Hypothalamus (tissue), 51 donors: ENCODE measurements at regions not wholly inside any gene's neighbourhood (a gene's known extent, or its start where the extent isn't known, plus 50 kb on each side); places are given as distances from the start of the nearest gene placed in this dataset.

Experiments used
- DNase-seq, 51 donors: peaks; one replicate each; lab custom pipeline; 2025; lab: John Stamatoyannopoulos, UW

DNA sequence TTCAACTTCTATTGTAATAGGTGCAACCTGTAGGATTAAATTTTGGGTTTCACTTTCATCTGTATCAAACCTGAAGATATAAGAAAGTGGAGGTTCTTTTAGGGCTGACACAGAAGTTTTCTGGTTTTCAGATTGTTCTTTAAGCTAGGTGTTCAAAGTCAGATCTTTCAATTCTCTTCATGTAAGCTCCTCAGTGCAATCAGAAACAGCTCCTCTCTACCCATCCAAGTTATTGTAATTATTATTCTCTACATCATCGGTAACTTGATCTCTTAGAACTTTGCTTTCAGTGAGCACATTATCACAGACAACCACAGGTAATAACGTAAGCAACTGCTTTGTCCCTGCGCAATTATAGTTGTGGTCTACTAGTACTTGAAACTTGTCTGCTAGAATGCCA, 179.4 kb downstream of the MYCN start:
- DNase-seq: no peak

DNA sequence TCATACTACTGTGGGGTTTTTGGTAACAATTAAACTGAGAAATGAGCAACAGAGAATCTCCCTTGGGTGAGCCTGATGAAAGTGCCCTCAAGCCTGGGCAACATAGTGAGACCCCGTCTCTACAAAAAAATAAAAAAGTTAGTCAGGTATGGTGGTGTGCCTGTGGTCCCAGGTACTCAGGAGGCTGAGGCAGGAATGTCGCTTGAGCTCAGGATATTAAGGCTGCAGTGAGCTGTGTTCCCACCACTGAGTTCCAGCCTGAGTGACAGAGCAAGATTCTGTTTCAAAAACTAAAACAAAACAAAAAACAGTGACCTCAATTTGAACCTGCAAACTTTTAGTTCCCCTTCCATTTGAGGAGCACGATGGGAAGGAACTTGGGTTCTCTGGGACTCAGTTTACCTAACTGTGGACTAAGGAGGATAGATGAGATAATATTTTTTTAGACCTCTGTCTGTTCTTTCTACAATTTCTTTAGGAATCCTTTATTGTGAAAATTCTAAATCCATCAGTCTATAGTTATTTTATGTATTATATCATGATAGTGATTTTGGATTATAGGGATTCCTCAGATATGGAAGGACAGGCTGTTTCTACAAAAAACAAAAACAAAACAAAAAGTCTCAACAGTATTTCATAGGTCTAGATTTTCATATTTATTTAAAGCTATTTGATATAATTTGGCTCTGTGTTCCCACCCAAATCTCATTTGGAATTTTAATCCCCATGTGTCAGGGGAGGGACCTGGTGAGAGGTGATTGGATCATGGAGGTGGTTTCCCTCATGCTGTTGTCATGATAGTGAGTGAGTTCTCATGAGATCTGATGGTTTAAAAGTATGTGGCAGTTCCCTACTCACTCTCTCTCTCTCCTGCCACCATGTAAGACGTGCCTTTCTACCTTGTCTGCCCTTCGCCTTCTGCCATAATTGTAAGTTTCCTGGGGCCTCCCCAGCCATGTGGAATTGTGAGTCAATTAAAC, 178.6 kb downstream of the MYCN start:
- no peak for DNase-seq

DNA sequence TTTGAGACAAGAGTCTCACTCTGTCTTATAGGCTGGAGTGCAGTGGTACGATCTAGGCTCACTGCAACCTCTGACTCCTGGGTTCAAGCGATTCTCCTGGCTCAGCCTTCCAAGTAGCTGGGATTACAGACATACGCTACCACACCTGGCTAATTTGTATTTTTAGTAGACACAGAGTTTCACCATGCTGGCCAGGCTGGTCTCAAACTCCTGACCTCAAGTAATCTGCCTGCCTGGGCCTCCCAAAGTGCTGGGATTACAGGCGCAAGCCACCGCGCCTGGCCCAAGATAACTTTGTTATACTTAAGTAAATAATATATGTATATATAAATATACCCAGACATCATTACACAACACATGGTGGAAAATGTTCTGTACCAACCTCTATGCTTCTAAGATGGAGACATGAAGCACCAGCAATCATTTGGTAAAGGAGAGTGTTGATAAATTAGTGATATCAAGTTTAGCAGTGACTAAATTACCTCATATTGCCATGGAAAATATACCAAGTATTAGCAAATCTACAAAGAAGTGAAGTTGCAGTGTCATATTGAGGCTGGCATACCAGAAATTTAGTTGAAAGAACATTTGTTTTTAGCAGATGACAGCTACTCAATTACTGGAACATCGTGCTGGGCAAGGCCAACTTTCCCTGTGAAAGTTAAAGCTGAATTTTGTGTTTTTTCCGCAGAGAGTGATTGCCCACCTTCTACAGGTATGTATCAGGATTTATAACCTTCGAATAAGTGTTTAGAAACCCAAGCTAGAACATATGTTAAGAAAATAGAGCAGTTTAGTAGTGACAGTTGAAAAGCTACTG, 177.7 kb downstream of the MYCN start:
- DNase-seq: no peak

DNA sequence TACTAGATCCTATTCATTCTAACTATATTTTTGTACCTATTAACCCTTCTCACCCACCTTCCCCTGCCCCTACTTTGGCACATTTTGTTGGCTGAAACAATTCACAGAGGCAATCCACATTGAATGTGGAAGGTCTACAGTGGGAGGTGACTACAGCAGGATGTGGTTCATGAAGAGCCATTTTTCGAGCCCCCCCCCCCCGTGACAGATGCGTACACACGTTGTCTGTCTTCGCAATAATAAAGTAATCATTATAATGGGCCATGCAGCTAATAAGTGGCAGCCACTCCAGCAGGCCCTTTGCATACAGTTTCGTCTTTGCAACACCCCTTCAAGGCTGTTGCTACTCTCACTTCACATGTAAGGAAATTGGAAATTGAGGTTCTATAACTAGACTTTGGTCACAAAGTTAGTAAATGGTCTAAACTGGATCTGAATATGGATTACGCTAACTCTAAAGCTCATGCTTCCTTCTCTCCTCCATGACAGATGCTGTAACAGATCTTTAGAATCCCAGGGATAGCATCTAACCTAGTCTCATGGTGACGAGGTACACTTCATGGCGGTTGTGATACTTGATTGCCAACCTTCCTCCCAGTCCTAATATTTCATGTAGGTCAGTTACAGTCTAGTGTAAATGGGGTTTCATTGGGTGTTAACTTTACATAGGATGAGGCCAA, 176.8 kb downstream of the MYCN start:
- DNase-seq: no peak

DNA sequence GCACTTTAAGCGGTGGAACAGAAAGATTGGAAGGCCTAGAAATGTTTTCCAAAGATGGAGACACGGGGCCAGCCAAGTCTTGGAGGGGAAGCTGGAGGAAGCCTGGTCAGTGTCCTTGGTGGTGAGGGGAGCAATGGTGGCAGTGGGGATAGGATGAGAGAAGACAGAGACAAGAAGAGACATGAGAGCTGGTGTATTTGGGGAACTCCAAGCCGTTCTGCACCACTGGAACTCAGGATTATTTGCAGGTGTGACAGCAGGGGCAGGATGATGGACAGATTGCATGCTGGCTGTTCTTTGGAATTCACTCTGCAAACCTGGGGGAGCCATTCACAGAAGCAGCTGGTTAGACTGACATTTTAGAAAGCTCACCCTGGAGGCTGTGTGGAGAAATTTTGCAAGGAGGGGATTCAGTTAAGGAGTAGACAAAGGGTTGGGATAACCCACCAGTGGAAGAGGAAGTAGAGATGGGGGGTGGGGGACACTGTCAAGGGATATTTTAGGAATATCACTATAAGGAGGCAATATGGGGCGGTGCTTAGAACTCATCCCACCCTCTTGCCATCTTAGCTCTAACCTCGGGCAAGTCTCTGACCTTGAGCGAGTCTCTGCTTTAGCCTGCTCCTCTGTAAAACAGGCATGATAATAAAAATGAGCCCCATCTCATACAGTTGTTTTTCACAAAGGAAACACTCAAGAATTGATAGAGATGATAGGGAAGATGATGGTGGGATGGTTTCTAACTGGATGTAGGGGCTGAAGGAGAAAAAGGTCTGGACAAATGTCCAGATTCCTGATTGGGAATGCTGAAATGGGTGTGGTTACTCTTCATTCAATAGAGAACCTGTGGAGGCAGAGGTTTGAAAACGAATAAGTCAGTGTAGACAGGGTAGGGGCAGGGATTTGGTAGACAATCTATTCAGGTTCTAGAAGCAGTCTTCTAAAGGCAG, 175.8 kb downstream of the MYCN start:
- DNase-seq: no peak

DNA sequence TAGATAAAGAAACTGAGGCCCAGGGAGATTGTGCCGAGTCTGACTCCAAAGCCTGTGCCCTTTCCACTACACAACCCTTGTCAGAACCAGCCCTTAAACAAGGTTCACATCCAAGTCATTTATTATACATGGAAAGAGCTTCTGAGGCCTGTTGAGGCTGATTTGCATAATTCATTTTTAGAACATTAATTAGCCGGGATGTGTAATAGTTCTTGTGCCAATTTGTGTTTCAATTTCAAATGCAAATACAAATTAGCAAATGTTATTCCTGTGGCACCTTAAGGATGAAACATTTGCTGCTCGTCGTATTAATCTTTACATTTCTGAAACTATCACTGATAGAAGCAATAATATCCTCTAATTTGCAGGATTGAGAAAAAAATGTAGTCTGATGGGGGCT, 174.9 kb downstream of the MYCN start:
- no peak for DNase-seq

DNA sequence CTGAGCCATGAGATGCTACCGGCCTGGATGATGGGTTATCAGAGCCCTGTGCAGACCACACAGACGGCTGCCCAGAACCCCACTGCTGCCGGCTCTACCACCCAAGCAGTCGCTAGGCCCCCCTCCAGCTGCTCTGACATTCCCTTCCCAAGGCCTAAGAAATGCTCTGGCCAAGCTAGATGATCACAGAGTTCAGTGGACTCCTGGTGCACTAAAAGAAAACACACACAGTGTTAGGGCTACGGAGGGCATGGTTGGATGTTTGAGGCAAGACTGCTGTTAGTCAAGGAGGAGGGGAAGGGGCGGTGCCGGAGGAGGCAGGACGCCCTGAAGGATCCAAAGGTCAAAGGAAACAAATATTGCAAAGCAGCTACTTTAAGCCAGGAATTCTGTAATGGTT, 174.5 kb downstream of the MYCN start:
- no peak for DNase-seq

DNA sequence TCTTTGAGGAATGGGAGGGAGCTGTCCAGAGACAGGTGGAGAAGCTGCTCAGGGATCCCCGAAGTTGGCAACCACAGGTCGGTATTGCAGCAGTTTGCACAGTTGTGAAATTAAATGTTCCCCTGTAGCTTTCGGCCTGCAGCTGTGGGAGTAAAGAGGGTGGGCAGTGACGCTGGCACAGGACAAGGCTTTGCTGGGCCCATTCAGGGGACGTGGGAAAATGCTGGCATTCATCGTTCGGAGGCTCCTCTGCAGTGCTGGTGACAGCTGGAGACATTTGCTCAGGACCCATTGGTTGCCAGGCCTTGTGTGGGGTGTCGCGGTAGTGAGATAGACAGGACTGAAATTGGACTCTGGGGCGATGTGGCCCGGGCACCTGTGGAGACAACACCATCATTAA, 173.7 kb downstream of the MYCN start:
- DNase-seq: no peak

DNA sequence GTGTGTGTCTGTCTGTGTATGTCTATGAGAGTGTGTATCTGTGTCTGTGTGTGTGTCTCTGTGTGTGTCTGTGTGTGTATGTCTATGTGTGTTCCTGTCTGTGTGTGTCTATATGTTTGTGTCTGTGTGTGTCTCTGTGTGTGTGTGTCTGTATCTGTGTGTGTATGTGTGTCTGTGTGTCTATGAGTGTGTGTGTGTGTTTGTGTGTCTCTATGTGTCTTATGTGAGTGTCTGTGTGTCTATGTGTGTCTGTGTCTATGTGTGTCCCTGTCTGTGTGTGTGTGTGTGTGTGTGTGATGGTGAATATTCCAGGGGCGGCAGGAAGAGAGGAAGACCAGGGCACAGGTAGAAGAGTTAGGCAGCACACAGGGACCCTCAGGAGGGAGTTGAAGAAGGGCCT, 173.2 kb downstream of the MYCN start:
- DNase-seq: no peak

DNA sequence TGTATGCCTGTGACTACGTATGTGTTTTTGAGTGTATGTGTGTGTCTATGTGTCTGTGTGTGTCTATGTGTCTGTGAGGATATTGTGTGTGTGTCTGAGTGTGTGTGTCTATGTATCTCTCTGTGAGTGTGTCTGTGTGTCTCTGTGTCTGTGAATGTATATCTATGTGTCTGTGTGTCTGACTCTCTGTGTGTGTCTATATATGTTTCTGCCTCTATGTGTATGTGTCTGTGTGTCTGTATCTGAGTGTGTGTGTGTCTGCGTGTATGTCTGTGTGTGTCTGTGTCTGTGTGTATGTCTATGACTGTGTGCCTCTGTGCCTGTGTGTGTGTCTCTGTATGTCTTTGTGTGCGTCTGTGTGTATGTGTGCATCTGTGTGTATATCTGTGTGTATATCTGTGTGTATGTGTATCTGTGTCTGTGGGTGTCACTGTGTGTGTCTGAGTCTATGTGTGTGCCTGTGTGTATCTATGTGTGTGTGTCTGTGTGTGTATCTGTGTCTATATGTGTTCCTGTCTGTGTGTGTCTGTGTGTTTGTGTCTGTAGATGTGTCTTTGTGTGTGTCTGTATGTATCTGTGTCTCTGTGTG, 172.7 kb downstream of the MYCN start:
- no peak for DNase-seq

DNA sequence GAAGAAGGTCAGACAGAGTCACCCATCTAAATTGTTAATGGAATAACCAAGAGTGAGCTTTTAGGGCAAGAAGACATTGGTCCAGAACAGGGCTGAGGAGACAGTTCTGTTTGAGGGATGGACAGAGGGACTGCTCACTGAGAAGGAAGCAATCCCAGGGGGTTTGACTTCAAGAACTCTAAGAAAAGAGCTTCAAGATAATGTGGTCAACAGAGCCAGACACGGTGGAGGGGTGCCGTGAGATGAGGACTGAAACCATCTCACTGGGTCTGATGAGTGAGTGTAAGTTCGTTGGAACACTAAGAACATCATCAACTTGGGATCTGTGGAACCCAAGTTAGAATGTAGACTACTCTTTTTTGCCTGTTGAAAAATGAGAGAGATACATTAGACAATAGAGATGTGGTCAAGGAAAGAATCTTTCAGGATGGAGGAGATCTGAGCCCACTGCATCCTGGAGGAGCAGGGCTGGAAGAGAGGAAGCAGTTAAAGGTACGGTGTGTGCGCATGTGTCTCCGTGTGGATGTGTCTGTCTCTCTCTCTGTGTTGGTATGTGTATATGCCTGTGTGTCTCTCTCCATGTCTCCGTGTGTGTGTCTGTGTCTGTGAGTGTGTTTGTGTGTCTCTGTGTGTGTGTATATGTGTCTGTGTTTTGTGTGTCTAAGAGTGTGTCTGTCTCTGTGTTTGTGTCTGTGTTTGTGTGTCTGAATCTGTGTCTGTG, 172.1 kb downstream of the MYCN start:
- no peak for DNase-seq

DNA sequence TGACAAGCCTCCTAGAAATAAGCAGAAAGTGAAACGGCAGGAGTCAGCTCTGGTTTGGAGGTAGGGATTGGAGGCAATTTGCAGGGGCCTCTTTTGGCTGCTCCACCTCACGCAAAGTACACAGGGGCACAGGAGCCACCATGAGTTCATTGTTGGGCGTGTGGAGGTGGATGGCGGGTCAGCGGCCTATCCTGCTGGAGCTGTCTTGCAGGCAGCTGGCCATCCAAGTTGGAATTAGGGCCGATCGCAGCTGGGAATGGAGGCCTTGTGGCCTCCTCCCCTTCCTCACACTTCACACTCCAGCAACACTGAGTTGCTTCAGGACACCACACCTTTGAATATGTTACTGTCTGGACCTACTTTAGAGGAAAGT, 171.5 kb downstream of the MYCN start:
- DNase-seq: no peak

DNA sequence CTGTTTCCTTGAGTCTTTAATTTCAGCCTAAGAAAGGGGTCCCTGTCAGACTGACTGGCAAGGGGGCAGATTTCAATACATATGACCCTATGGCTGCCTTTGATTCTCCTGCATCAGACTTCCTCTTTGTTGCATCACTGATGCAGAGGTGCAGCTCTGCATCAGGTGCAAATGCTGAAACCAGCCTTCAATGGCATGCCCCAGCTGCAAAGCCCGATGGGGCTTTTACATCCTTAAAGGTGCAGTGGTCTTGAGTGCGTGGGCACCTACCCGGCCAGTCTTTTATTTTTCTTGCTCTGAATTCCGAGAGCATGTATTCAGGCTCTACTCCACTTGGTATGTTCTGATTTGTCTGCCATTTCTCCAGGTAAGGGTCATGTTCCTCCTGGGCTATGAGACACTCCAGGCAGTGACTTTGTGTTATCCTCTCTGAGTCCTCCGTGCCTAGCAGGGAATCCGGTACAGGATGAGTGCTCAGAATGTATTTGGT, 169.5 kb downstream of the MYCN start:
- DNase-seq: no peak

DNA sequence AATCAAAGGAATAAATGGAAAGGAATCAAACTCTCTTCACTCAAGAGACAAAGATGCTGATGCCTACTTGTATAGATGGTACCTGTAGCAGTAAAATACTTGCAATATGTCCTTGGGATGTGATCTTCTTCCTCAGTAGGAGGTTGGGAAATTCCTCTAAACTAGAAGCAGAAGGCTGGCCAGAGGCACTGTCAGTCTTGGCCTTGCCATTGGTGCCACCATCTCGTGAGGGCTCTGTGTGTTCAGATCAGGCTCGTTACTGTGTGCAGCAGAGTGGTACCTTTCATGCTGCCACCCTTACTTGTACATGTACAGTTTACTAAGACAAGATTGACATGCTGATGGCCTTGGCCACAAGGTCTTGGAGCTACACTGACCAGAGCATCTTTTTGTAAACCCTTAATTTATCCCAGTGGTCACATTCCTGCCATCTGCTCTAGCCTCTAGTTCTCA, 169.0 kb downstream of the MYCN start:
- no peak for DNase-seq

DNA sequence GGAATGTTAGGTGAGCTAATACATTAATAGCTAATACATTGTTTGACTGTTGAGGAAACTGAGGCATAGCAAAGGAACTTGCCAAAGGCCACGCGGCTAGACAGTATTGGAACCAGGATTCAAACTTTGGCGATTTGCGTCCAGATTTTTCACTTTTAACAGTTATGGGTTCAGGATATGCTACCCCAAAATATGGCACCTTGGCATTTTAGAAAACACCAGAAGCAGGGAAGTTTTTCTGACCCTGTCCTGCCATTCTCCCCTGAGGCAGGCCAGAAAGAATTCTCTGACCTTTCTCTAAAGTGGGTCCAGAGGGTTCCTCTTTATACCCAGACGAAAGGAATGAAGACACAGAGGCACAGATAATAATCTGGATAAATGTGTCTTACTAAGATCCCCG, 166.9 kb downstream of the MYCN start:
- no peak for DNase-seq

DNA sequence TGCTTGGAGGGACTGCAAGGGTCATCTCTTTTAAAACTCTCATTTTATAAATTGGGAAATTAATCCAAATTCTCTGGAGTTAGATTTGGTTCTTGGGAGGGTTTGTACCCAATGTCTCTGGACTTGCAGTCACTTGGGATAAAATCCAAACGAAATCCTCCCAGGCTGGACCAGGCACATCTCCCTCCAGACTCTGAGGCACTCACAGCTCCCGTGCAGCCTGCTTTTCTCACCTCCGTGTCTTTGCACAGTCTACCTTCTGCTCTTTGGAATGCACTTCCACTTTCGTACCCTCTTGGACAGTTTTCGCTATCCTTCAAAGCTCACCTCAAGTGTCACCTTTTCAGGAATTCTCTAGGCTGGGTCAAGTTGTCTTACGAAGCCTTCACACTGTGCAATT, 166.3 kb downstream of the MYCN start:
- DNase-seq: no peak

DNA sequence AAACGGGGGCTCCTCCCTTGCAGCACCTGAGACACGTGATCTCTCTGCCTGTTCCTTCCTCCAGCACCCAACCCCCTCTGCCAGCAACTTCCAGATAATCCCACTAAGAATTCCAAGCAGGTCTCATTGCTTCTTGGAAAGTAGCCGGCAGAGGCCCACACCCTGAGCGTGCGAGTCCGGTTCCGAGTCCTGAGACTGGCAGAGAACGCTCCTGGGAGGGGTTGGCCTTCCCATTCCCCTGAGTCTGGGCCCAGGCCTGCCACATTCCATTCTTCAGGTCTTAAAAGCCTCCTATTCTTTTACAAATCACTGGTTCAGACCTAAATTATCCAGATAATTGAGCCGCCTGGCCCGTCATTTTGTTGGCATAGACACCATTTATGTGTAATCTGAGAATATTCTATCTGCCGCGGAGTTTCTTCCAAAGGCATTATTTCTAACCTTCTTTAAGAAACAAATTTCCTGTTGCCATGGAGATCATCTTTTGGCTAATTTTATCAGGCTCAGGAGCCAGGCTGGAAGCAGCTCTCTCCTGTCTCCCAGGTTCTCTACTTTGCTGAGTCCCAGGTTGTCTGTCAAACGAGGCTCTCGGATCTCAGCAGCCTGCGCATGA, 165.4 kb downstream of the MYCN start:
- DNase-seq: peak in 9 of 51 donors; percentile 5 to 76 (median 11)

DNA sequence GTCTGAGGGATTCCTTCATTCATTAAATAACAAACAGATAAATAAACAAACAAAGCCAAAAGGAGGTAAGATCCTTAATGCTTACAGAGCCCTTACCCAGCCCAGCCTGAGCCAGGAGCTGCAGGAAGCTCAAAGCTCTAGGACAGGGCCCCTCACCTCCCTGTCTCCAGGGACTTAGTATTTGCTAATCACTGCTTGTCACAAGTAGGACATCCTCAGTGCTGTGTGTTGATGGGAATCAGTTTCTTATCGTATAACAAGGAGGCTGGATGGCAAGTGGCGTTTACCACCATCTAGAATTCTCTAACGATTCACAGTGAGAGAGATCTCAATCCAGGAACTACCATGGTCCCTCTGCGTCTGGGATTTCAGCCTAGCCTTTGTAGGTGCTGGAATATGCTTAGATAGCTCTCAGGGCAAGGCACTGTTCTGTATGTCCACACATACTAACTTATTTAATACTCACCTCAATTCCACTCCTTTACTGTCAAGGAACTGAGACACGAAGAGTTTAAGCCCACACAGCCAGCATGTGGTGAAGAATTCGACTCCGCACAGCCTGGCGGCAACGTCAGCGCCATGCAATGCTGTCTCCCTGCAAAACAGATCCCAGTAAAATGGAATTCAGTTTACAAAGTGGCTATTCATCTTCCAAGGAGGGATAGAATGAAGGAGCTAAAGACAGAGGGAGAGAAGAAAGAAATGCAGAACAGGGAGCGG, 164.8 kb downstream of the MYCN start:
- DNase-seq: peak in 2 of 51 donors; percentile 13 to 40
